GM18870 (cell line): ENCODE measurements at regions not wholly inside any gene's neighbourhood (a gene's known extent, or its start where the extent isn't known, plus 50 kb on each side); places are given as distances from the start of the nearest gene placed in this dataset.

Experiments
- ATAC-seq: cut with Tn5 transposase; IDR thresholded peaks from one replicate; pipeline ENCODE4 v1.9.1; 2021; ENCODE audit warnings: moderate library complexity; ENCODE audit not compliant: unreplicated experiment

- no peak for ATAC-seq
These were observed 59.5 kb upstream of the FGF13 start for GRCh38 chrX:138771047-138771446.

- ATAC-seq: no peak
These were observed 58.4 kb upstream of the FGF13 start for GRCh38 chrX:138769918-138770317.

GRCh38 chrX:138765051-138765450 lies 53.5 kb upstream of the FGF13 start:
- no peak for ATAC-seq

GRCh38 chrX:138763761-138764160 lies 52.2 kb upstream of the FGF13 start:
- no peak for ATAC-seq

- no peak for ATAC-seq
These were observed 49.9 kb upstream of the FGF13 start for GRCh38 chrX:138761380-138761779.
